ENCODE measurements at regions not wholly inside any gene's neighbourhood (a gene's known extent, or its start where the extent isn't known, plus 50 kb on each side); places are given as distances from the start of the nearest gene placed in this dataset.

DNA sequence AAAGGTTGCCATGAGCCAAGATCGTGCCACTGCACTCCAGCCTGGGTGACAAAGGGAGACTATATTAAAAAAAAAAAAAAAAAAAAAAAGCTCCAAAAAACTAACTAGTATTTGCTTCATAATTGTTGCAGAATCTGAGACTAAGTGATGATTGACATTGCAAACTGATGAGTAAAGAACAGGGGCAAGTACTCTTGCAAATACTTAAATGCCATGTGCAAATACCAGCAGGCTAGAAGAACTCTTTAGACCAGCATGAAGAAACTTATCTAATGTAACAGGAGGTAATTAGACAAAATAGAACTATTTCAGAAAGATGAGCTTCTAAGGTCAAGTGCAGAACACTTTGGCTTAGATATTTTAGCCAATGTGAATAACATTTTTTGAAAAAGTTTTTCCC lies 1368.1 kb downstream of the EFNB2 start (continued):
- TF ChIP-seq SP1 (IDR thresholded peaks at IDR 0.05; ENCODE audit: low read depth): no peak
- no peak for TF ChIP-seq EZH2 (IDR thresholded peaks at IDR 0.05)
- TF ChIP-seq EGR1 (IDR thresholded peaks at IDR 0.05; ENCODE audit: low read depth): no peak

DNA sequence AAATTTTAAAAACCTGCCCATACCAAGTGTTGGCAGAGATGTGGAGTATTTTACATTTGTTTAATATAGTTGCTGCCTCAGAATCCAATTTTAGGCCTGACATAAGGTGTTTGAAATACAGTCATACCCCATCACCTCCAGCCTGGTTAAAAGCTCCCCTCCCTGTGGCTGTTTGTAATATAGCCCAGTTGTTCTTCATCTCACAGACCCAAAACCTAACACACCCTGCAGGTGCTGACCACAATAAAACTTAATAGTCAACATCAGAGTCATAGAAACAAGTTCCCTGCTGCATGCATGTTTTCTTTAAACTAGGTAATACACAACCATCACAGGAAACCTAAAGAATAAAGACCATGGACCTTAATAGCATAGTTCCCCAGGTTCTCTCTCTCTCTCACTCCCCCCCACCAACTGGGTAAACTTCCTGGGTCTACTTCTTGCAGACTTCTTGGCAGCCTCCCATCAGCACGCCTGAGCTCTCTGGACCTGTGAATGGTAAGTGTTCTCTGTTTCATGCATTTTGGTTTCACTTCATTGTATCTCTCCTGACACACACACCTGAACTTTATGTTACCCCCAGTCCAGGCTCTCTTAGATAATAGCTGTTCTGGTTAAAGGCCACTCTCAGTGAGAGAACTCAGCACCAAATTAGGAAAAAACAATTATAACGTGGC lies 1369.9 kb downstream of the EFNB2 start:
- Histone ChIP-seq H3K36me3 (ENCODE audit: control insufficient read depth in 1 of 2, insufficient read depth in 2 of 2, low read length in 2 of 2) (no peaks in the 10 kb centered on the region), H3K9ac (ENCODE audit: low read length) (no peak overlapping the region), H3K79me2 (ENCODE audit: insufficient read depth, low read length) (no peaks in the 10 kb centered on the region), H3K4me2 (ENCODE audit: low read length) (no peak overlapping the region), H3K9me3 (ENCODE audit: control insufficient read depth in 1 of 2, insufficient read depth in 1 of 2, low read depth in 1 of 2, low read length in 2 of 2) (no peaks in the 10 kb centered on the region), H3K27me3 (ENCODE audit: insufficient read depth, low read length) (no peaks in the 10 kb centered on the region), H3K4me3 (replicated peaks in 1 of 2; ENCODE audit: low read depth in 1 of 2, low read length in 2 of 2) (no peak overlapping the region), H3K4me1 (ENCODE audit: control insufficient read depth in 1 of 2, insufficient read depth in 2 of 2, low read length in 2 of 2) (no peaks in the 10 kb centered on the region), H3K9me2 (ENCODE audit: insufficient read depth) (no peaks in the 10 kb centered on the region), H3K27ac (ENCODE audit: low read depth, low read length) (no peak overlapping the region), H4K20me1 (ENCODE audit: insufficient read depth) (no peaks in the 10 kb centered on the region), H2AFZ (ENCODE audit: low read depth, low read length, poor library complexity, severe bottlenecking) (no peak overlapping the region)
- POLR2A ChIA-PET: no interaction called here
- DNase-seq (ENCODE audit: low read depth, low spot score) (no peak), ATAC-seq (no peak)
- RAD21 ChIA-PET (ENCODE audit: low non-redundant PET in 1 of 2, low total read pairs in 2 of 2, uncharacterized antibody in 2 of 2, unreplicated experiment in 2 of 2): no interaction called here
- CTCF ChIA-PET: no interaction called here
- intact Hi-C loops (cut with micrococcal nuclease): no loop called here
- TF ChIP-seq EZH2phosphoT487 (IDR thresholded peaks at IDR 0.05; ENCODE audit: borderline replicate concordance) (no peak), RAD21 (IDR thresholded peaks at IDR 0.05; ENCODE audit: low read depth) (no peak), SRF (IDR thresholded peaks at IDR 0.05; ENCODE audit: low read depth) (no peak), POLR2AphosphoS5 (IDR thresholded peaks at IDR 0.05; ENCODE audit: low read depth, low read length) (no peak)
- BruUV-seq (replicated peaks): no TSS peak

DNA sequence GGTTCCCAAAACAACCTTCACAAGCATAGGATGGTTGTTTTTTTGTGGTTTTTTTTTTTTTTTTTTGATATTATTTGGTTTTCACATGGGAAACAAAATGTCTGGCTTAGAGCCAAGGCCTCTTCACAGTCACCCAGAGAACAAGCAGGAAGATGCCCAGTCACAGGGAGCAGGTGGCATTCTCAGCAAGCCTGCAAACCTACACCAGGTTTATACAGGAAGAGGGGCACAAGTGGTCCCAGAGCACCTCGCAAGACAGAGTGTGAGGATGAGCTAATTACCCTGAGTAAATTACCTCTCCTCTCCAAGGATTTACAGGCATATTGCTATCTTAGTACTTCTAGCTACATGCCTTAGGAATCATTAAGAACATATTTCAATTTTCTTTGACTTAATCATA lies 1375.6 kb downstream of the EFNB2 start:
- ATAC-seq (no peak), DNase-seq (ENCODE audit: low read depth, low spot score) (no peak)
- H3K27me3 ChIP-seq (ENCODE audit: insufficient read depth, low read length): no peaks in the 10 kb centered on the region
- no peak overlapping the region for H3K27ac ChIP-seq (ENCODE audit: low read depth, low read length)
- no TSS peak for BruUV-seq (replicated peaks)
- H3K9me2 ChIP-seq (ENCODE audit: insufficient read depth): no peaks in the 10 kb centered on the region
- no peaks in the 10 kb centered on the region for H3K79me2 ChIP-seq (ENCODE audit: insufficient read depth, low read length)
- no peak overlapping the region for H3K4me2 ChIP-seq (ENCODE audit: low read length)
- H3K4me3 ChIP-seq (replicated peaks in 1 of 2; ENCODE audit: low read depth in 1 of 2, low read length in 2 of 2): no peak overlapping the region
- ChIA-PET POLR2A (no interaction called here), CTCF (no interaction called here), RAD21 (ENCODE audit: low non-redundant PET in 1 of 2, low total read pairs in 2 of 2, uncharacterized antibody in 2 of 2, unreplicated experiment in 2 of 2) (no interaction called here)
- no peak overlapping the region for H3K9ac ChIP-seq (ENCODE audit: low read length)
- no peak overlapping the region for H2AFZ ChIP-seq (ENCODE audit: low read depth, low read length, poor library complexity, severe bottlenecking)
- intact Hi-C loops (cut with micrococcal nuclease): no loop called here
- no peaks in the 10 kb centered on the region for H3K36me3 ChIP-seq (ENCODE audit: control insufficient read depth in 1 of 2, insufficient read depth in 2 of 2, low read length in 2 of 2)
- no peaks in the 10 kb centered on the region for H3K4me1 ChIP-seq (ENCODE audit: control insufficient read depth in 1 of 2, insufficient read depth in 2 of 2, low read length in 2 of 2)
- TF ChIP-seq, protein P1, sequence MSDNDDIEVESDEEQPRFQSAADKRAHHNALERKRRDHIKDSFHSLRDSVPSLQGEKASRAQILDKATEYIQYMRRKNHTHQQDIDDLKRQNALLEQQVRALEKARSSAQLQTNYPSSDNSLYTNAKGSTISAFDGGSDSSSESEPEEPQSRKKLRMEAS (IDR thresholded peaks at IDR 0.05): no peak
- TF ChIP-seq JUND (IDR thresholded peaks at IDR 0.05) (no peak), EZH2 (IDR thresholded peaks at IDR 0.05) (no peak), ZFX (IDR thresholded peaks at IDR 0.05) (no peak), CBX3 (IDR thresholded peaks at IDR 0.05; ENCODE audit: low read depth) (no peak), TCF7L2 (IDR thresholded peaks at IDR 0.05; ENCODE audit: borderline replicate concordance, extremely low read depth, insufficient read depth, insufficient read length) (no peak), FOSL1 (IDR thresholded peaks at IDR 0.05; ENCODE audit: low read depth) (no peak), EZH2phosphoT487 (IDR thresholded peaks at IDR 0.05; ENCODE audit: borderline replicate concordance) (no peak), EGR1 (IDR thresholded peaks at IDR 0.05; ENCODE audit: low read depth) (no peak)
- no peaks in the 10 kb centered on the region for H4K20me1 ChIP-seq (ENCODE audit: insufficient read depth)
- no peaks in the 10 kb centered on the region for H3K9me3 ChIP-seq (ENCODE audit: control insufficient read depth in 1 of 2, insufficient read depth in 1 of 2, low read depth in 1 of 2, low read length in 2 of 2)

All from HCT116 (cell line).